GM19351 (cell line): ENCODE measurements at regions not wholly inside any gene's neighbourhood (a gene's known extent, or its start where the extent isn't known, plus 50 kb on each side); places are given as distances from the start of the nearest gene placed in this dataset.
"Not testable (repeated sequence)": the region's sequence is repeated elsewhere in the genome, so short reads cannot be mapped to it uniquely, and the experiment has no call there.

Source experiments
- ATAC-seq: cut with Tn5 transposase; IDR thresholded peaks from one replicate; pipeline ENCODE4 v1.9.1; 2021; ENCODE audit warnings: mild to moderate bottlenecking, moderate library complexity; ENCODE audit not compliant: unreplicated experiment

GRCh38 chr4:3636020-3636419 lies 103.8 kb upstream of the LRPAP1 start:
- ATAC-seq = not testable (repeated sequence)

- no peak for ATAC-seq
Measured at GRCh38 chr4:3634894-3635820, 102.9 kb upstream of the LRPAP1 start.

- no peak for ATAC-seq
Measured at GRCh38 chr4:3634281-3634857, 102.1 kb upstream of the LRPAP1 start.

GRCh38 chr4:3633277-3633676 lies 101.1 kb upstream of the LRPAP1 start:
- ATAC-seq = not testable (repeated sequence)

GRCh38 chr4:3632794-3633193 lies 100.6 kb upstream of the LRPAP1 start:
- ATAC-seq = not testable (repeated sequence)

GRCh38 chr4:3631544-3632266 lies 99.5 kb upstream of the LRPAP1 start:
- ATAC-seq = not testable (repeated sequence)

GRCh38 chr4:3630598-3631543 lies 98.6 kb upstream of the LRPAP1 start:
- no peak for ATAC-seq

- ATAC-seq = no peak
Measured at GRCh38 chr4:3630136-3630597, 97.9 kb upstream of the LRPAP1 start.

GRCh38 chr4:3629665-3630064 lies 97.4 kb upstream of the LRPAP1 start:
- ATAC-seq = no peak

GRCh38 chr4:3629176-3629575 lies 97.0 kb upstream of the LRPAP1 start:
- not testable (repeated sequence) for ATAC-seq

GRCh38 chr4:3628868-3629175 lies 96.6 kb upstream of the LRPAP1 start:
- ATAC-seq = no peak

- ATAC-seq = not testable (repeated sequence)
Measured at GRCh38 chr4:3627967-3628867, 96.0 kb upstream of the LRPAP1 start.

- not testable (repeated sequence) for ATAC-seq
Measured at GRCh38 chr4:3627456-3627855, 95.2 kb upstream of the LRPAP1 start.

GRCh38 chr4:3626131-3626884 lies 94.1 kb upstream of the LRPAP1 start:
- not testable (repeated sequence) for ATAC-seq

- ATAC-seq = not testable (repeated sequence)
Measured at GRCh38 chr4:3625286-3625875, 93.2 kb upstream of the LRPAP1 start.

- ATAC-seq = not testable (repeated sequence)
Measured at GRCh38 chr4:3623809-3624329, 91.6 kb upstream of the LRPAP1 start.

- no peak for ATAC-seq
Measured at GRCh38 chr4:3623106-3623505, 90.9 kb upstream of the LRPAP1 start.

GRCh38 chr4:3620365-3620764 lies 88.1 kb upstream of the LRPAP1 start:
- not testable (repeated sequence) for ATAC-seq
